Activated CD4-positive, alpha-beta T cell treated with anti-CD3 and anti-CD28 coated beads, Interleukin-2, amount 50 U/mL, for 16 hours (primary cell): ENCODE measurements at regions not wholly inside any gene's neighbourhood (a gene's known extent, or its start where the extent isn't known, plus 50 kb on each side); places are given as distances from the start of the nearest gene placed in this dataset.
A peak's percentile ranks its signal among the peaks of the same experiment; 100 is the strongest.

Experiments
- DNase-seq: peaks from one replicate; pipeline ENCODE4 v3.0.0-alpha.2; 2020

DNA sequence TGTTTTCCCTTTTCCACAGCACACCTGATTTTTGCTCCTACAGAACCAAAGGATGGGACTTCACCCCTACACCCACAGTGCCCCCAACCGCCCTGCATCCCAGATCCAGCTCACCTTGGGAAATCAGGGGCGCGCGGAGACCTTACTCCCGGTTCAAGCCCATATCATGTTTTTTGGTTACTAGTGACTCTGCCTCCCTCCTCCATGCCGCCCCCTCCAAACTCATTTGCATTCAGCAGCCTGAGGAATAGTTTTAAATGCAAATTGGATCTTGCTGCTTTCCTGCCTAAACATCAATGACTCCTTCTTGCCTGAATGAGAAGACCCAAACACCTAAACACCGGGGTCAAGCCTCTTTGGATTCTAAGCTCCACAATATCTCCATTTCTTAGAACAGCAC is 331.8 kb downstream of the TMEM114 start:
- no peak for DNase-seq

DNA sequence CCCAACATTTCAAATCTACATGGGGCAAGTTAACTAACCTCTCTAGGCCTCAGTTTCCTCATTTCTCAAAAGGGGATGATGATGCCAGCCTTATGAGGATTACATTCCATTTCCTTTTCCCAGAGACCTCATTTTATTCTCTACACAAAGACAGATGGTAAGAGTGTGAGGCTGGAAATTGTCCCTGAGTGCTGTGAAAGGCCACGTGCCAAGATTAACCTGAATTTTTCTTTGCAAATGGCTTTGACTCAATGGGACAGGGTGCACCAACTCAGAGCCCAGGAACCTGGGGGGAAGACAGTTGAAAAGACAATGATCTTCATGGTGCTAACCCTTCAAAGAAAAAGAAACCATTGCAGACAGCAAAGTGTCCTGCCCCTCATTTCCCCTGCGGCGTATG is 332.8 kb downstream of the TMEM114 start:
- DNase-seq = no peak

DNA sequence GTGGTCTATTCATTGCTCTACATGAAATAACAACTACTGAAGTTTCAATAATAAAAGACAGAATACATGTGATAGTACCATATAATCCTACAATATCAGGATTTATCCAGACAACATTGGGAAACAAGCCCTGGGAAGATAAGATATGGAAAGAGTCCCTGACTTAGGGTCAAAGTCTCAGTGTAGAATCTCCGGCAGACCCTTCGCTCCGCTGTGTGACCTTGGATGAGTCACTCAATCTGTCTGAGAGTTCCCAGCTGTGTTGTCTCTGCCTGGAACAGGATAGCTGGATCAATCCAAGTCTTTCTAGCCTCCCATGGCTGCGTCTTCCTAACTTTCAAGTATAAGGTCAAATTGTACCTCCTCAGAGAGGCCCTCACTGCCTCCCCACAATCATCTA is 335.9 kb downstream of the TMEM114 start:
- no peak for DNase-seq

DNA sequence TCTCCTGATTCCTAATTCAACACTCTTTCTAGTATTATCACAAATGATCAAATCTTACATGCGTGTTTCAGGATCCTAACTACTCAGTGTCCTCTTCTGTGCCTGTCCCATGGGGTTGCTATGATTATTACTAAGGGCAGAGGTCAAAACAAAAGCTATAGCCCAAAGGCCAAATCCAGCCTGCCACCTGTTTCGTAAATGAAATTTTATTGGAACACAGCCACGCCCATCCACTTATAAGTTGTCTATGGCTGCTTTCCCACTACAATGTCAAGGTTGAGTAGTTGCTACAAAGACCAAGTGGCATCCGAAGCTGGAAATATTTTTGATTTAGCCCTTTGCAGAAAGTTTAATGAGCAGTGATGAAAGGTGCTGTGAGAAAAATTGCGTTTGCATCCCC is 336.6 kb downstream of the TMEM114 start:
- DNase-seq = no peak

DNA sequence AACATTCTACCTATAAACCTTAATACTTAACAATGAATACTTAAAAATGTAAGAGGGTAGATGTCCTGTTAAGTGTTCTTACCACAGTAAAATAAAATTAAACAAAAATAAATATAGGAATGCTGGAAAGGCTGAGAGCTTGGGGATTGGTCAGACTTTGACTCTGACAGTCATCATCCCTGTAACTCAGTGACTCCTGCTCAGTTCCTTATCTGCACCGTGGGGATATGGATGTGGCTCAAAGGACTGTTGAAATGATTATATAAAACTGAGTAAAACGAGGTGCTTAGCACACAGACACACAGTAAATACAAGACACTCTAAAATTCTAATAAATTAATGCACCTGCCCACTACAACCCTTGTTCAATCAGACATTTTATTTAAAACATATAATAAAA is 338.6 kb downstream of the TMEM114 start:
- no peak for DNase-seq

DNA sequence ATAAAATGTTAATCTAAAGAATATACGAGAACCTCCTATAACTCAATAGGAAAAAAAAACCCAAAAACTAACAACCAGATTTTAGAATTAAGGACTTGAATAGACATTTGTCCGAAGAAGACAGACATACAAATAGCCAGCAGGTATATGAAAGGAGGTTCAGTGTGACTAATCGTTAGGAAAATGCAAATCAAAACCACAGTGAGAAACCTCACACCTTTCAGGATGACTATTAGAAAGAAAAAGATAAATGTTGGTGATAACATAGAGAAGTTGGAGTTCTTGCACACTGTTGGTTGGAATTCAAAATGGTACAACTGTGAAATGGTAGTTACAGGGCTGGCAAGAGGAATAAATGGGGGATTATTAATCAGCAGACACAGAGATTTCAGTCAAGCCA is 339.0 kb downstream of the TMEM114 start:
- peak; percentile 36 for DNase-seq

DNA sequence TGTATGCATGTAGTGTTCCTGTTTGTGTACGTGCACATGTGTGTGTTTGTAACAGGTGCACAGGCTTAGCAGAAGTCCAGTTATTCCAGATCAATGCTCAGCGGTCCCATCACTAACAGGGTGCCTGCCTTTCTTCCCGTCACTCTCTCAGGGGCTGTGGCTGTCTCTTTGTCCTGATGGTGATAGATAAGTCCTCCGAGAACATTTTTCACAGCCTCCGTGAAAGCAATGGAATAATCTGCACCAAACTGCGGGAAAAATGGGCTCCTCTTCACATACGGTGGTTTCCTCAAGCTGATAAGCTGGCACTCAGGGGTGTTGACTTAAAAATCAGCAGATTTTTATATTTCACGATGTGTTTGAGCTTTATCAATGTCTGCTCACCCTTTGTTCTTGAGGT is 342.3 kb downstream of the TMEM114 start:
- no peak for DNase-seq

DNA sequence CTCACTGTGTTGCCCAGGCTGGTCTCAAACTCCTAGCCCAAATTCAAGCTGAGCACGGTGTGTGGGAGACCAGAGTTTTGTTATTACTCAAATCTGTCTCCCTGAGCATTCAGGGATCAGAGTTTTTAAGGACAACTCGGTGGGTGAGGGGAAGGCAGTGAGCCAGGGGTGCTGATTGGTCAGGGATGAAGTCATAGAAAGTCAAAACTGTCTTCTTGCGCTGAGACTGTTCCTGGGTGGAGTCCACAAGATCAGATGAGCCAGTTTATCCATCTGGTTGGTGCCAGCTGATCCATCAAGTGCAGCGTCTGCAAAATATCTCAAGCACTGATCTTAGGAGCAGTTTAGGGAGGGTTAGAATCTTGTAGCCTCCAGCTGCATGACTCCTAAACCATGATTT is 346.3 kb downstream of the TMEM114 start:
- DNase-seq = no peak

DNA sequence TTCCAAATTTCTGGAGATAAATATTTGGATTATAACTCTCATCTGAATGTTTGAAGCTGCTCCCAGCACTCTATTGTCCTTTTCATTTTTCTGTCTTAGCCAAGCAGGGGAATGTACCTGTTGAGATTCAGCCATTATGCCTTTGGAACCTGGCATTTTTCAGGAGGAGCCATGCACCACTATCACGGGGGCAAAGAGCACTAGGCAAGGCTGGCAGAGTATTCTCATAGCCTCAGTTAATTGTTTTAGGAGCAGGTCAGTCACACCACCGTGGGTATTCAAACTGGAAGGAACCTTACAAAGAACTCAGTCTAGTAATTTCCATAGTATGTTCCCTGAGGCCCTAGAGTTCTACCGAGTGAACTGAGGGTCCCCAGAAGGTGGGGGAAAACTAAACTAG is 348.9 kb downstream of the TMEM114 start:
- DNase-seq = no peak

DNA sequence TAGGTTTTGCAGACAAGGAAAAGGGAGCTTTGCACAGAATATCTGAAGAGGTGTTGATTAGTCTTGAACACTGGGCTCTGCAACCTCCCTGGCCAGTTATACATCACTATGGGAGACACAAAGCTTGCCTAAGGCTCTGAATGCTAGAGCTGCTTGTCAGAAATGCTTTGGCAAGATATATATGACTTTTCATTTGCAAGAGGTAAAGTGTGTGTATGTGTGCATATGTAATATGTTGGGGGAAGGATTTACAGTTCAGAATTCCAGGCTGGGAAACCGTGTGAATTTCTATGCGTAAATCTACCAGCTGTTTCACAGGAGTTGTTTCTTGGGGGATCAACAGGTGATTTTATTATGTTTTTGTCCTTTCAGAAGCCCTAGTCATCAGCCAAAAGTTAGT is 350.9 kb downstream of the TMEM114 start:
- no peak for DNase-seq

DNA sequence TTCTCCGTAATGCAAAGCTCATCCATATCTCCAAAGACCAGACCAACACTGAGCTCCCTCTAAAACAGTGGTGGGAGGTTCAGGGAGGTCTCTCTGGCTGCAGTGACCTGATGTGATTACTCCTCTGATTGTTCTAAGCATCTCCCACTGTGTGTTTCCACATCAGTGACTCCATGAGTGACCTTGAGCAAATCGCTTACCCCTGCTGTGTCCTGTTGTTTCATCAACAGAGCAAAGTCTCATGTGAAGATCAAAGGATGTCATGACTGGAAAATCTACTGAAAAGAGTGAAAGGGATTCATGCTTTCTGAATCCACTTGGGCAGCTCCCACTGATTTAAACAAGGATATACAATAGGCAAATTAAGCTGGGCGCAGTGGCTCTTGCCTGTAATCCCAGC is 352.9 kb downstream of the TMEM114 start:
- DNase-seq = no peak

DNA sequence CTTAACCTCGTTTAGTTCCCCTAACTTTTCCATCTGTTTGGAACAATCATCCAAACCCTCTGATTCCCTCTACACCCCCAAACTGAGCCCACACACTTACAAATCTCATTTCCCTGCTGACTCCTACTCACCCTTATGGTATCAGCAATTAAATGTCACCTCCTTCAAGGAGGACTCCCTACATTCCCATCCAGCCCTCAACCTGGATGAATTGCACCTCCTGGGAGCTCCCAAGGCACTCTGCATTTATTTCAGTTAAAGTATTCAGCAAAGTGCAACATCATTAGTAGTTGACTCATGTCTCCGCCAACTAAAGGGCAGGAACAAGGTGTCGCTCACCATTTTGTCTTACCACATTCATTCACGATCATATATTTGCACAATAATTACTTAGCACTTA is 353.5 kb downstream of the TMEM114 start:
- DNase-seq = no peak

DNA sequence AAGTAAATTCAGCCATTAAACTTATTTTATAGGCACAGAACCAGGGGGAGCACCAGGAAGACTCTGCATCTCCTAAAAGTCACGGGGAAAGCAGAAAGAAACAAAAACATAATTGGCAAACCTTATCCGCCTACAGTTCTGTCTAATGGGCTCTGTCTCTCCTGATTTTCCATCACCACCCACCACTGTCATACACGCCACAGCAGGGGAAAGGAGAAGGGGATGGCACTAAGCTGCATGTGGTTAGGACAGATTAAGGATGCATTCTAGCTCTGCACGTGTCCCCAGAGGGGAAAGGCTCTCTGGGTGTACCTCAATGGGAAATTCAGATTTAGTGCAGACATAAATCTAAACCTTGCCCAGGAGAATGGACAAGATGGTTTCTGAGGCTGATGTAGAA is 359.8 kb downstream of the TMEM114 start:
- no peak for DNase-seq

DNA sequence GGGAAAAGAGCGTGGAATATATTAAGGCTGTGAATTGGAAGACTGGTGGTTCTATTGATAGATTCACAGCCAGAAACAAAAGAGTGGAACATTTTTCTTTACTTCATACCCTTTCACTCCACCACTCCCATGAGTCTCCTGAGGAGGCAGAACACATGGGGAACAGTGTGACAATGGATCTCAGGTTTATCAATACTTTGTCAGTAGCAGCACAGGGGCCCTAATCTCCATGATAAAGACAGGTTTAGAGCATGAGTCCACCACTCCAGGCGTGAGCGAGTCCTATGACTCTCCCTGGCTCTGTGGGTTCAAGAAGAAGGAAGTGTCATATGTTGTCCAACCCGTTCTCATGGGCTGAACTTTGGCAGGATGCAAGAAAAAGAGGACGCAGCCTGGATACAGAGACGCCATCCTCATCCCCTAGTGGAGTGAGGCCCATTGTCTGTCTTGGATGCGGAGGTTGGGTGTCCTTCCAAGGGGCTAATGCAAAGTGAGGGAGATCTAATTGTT is 361.2 kb downstream of the TMEM114 start:
- DNase-seq = no peak

DNA sequence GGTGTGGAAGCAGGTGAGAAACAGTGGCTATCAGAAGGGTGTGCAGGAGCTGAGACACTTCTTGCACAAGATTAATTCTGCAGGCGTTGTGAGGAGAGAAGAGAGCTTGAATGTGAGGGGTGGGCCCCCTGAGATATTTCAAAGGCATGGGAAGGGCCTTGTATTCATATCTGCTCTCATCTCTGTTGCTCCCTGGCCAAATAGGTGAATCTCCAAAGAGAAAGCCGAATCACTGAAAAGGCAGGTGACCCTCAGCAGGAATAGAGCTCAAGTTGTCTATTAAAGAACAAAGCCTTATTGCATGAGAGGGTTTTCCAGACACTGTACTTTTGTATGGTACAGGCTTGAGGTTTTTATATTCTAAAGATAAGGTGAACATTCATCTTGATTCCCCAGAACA is 373.1 kb downstream of the TMEM114 start:
- no peak for DNase-seq

DNA sequence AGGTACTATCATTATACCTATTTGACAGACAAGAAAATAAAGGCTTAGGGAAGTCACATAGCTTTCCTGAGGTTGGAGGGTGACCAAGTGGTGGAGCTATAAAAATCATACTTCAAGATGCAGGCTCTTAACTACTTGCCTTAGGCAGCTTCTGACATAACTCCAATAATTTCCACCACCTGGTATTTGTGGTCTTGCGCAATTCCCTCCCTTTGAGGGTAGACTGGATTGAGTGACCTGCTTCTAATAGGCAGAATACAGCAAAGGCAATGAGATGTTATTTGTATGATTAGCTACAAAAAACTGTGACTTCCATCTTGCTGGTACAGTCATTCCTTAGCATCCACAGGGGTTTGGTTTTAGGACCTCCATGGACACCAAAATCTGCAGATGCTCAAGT is 385.5 kb downstream of the TMEM114 start:
- DNase-seq = no peak

DNA sequence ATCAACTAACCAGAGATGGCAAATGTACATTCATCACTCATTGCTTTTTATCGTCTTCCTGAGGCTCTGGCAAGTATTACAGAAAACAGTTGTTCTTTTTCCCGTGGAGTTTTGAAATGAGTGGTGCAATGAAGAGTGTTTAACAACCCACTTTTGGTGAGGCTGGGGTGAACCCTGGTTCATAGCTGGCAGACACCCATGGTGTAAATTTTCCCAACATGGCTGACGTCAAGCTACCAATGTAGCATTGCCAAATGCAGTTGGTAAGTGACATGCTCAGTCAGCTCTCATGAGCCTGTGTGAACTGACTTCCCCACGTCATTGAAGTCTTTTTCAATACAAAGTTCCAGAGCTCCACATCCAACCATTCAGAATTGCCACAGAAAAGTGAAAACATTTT is 386.2 kb downstream of the TMEM114 start:
- no peak for DNase-seq

DNA sequence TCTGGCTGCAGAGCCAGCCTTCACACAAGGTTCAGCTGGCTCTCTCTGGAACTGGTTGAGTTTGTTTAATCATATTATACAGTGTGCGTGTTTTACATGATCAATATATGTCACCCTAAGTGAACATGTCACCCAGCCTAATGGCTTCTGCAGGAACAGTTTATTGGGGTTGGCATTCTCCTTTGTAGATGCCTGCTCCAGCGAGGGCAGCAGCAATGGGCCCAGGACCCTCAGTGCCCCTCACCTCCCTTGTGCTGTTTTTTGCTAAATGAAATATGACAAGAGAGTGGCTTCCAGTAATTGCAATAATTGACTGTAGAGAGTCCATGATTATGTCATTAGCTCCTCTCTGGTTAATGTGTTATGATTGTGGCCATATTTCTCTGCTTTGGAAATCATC is 387.2 kb downstream of the TMEM114 start:
- DNase-seq = no peak

DNA sequence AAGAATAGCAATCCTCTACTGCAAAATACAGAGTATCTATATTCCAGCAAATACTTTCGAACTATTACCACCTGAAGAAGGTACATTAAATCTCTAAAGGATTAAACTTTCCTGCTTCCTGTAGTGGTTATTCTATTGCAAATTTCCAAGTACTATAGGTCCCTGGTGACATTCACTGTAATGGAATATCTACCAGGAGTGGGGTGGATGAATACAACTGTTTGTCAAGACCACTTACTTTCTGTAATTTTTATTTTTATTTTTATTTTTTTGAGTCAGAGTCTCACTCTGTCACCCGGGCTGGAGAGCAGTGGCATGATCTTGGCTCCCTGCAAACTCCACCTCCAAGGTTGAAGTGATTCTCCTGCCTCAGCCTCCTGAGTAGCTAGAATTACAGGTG is 389.5 kb downstream of the TMEM114 start:
- DNase-seq = no peak

DNA sequence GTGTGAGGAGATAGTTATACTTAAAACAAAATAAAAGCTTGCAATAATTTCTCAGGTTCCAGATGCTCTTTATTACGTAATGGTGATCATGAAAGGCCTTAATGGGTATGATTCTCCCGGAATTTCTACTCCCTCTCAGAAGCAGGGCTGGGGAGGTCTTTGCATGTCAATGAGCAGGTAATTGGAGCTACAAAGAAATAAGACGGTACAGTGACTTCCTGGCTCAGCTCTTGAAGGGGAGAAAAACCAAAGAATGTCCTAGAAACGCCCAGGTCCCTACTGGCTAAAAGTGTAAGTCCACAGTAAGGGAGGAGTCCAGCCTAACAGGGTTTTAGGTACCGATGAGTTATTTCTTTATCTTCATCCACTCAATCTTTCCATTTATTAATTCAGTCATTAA is 390.9 kb downstream of the TMEM114 start:
- DNase-seq = no peak

DNA sequence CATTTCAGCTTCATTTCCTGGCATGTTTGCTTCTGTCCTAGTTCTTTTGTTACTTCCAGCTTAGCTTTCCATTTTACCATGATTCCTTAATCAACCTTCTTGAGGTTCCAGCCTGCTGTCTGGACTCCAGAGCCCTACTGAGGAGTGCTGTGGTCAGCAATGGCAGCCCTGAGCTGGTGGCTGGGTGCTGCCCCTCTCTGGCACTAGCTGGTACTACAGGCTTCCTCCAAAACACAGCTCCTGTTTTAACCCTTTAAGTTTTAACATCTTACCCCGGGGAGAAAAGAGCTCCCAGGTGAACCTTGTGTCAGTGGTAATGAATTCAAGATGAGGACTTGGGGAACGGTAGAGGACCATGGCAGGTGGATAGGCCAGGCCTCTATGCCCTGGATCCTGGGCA is 395.5 kb downstream of the TMEM114 start:
- no peak for DNase-seq

DNA sequence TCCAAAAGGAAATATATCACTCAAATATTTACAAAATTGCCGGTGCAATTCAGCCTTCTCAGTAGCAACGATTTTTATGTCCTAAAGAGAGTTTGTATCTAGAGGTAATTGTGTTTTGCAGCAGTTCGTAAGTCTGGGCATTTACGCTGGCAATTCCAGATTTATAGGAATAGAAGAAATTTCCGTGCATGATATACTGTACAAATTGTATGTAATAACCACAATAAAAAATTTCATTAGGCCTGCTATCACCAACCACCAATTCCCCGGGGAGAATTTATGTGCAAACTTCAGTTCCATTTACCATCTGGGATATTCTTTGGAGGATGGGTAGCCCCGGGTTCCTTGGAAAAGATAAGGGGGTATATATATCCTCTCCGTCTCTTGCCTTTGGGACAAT is 401.5 kb downstream of the TMEM114 start:
- no peak for DNase-seq

DNA sequence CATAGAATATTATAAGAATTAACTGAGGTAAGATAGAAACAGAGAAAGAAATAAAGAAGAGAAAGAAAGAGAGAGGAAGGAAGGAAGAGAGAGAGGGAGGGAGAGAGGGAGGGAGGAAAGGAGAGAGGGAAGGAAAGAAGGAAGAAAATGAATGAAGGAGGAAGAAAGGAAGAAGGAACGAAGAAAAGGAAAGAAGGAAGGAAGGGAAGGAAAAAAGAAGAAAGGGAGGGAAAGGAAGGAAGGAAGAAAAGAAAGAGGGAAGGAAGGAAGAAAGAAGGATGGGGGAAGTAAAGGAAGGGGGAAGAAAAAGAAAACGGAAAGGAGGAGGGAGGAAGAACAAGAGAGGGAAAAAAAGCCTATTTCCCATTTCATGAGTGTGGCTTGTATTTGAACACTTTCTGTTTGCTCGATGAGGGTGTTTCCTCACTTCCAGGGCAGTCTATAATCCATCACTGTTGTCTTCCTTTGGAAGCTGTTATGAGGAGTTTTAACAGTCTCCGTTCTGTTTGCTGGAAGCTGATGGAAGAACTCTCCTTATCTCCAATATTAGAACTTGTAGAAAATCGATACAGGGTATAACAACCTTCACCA is 402.4 kb downstream of the TMEM114 start:
- DNase-seq = no peak

DNA sequence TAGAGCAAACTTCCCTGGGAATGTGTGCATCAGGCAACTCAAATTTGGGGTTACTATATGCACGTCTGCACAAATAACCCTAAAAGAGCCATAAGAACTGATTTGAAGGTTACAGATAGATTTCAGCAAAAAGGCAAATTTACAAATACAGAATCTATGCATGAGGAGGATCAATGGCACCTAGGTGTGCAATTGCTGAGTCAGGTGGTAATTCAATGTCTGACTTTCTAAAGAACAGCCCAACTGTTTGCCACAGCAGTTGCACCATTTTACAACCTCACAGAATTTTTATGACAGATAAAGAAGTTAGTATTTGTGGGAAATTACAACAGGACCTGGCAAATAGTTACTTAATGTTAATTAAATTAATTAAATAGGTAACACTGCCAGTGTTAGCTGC is 405.5 kb downstream of the TMEM114 start:
- no peak for DNase-seq

DNA sequence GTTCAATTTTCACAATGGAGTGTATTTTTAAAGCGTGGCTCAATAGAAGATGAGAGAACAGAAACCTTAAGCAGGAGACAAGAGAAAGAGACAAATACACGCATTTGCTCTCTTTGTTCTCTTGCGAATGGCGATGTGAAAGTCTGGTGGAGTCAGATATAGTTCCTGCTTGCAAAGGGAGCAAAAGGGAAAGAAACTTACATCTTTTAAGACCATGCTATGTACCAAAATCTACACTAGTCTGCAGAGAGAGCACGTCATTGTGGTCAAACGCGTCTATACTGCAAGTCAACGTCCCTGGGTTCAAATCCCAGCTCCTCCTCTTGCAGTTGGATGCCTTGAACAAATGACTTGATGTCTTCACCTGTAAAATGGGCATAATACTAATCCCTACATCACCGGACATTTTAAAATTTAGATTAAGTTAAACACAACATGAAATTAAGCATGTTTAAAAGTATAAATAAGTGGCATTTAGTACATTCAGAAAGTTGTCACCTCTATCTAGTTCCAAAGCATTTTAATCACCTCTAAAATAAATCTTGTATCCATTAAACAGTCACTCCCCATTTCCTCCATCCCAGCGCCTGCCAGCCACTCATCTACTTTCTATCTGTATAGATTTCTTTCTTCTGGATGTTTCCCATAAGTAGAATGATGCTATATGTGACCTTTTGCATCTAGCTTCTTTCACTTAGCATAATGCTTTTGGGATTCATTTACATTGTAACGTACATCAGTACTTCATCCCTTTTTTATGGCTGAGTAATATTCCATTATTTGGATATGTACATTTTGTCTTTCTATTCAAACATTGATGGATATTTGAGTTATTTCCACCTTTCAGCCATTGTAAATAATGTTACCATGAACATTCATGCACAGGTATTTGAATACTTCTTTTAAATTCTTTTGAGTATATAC is 406.9 kb downstream of the TMEM114 start:
- DNase-seq = no peak
